Right lobe of liver (tissue), 6 donors: ENCODE measurements at regions not wholly inside any gene's neighbourhood (a gene's known extent, or its start where the extent isn't known, plus 50 kb on each side); places are given as distances from the start of the nearest gene placed in this dataset.
A peak's percentile ranks its signal among the peaks of the same experiment; 100 is the strongest.

ENCODE experiments used
- ATAC-seq, 4 donors: fragments of 200-7000 bp; cut with Tn5 transposase; one replicate each; pipeline ENCODE4 v1.9.1; 2020; ENCODE audit warnings: mild to moderate bottlenecking in 4 of 4, moderate library complexity in 4 of 4
- DNase-seq, 3 donors: peaks; one replicate each; pipeline ENCODE4 v3.0.0-alpha.2; 2020
- H3K27ac ChIP-seq, 3 donors: fragments of 200-600 bp; one replicate each; pipeline ENCODE4 v1.8.0; 2022
- H3K27me3 ChIP-seq, 2 donors: fragments of 200-600 bp; one replicate each; pipeline ENCODE4 v1.8.0; 2022
- H3K36me3 ChIP-seq, 4 donors: fragments of 200-600 bp; sonication (generic) in 1 of 4; one replicate each; pipeline versions ENCODE4 v1.5.1 to v1.8.0; 2017 to 2022; ENCODE audit warnings: control low read depth in 1 of 4
- H3K4me1 ChIP-seq, 4 donors: fragments of 200-600 bp; sonication (generic) in 1 of 4; one replicate each; pipeline versions ENCODE4 v1.5.1 to v1.8.0; 2017 to 2022; ENCODE audit warnings: control low read depth in 1 of 4
- H3K4me3 ChIP-seq, 3 donors: fragments of 200-600 bp; one replicate each; pipeline ENCODE4 v1.8.0; 2022
- H3K9me3 ChIP-seq, 4 donors: fragments of 200-600 bp; sonication (generic) in 1 of 4; one replicate each; pipeline versions ENCODE4 v1.5.1 to v1.8.0; 2017 to 2022; ENCODE audit warnings: control low read depth in 1 of 4
- POLR2A ChIP-seq: fragments of 450-650 bp; IDR thresholded peaks from one replicate; pipeline ENCODE4 v1.6.1; 2017; ENCODE audit warnings: antibody characterized with exemption, mild to moderate bottlenecking
- WGBS: methylation state at CpG from one replicate; pipeline ENCODE4 v1.1.6; 2018; ENCODE audit warnings: low coverage, low lambda C conversion rate; ENCODE audit not compliant: insufficient coverage; ENCODE audit errors: missing lambda C conversion rate; 5-methylcytosine and 5-hydroxymethylcytosine counted together
- intact Hi-C, 2 donors: fragments of 100-400 bp; cut with DNase I; formaldehyde crosslinking; loops; one replicate each; pipeline versions ENCODE4 v1.11.2 to v1.14.1; 2022
- TF ChIP-seq, protein P1 (sequence below), 4 donors: fragments of 200-600 bp in 3 of 4; fragments of 450-650 bp in 1 of 4; IDR thresholded peaks; one replicate each; pipeline versions ENCODE4 v1.5.1 to v1.8.0; 2016 to 2022; ENCODE audit warnings: antibody characterized with exemption in 4 of 4, mild to moderate bottlenecking in 2 of 4
- donor health status: DM: no; HTN: yes; CAD: no.
- donor health status: DM: no; HTN: no; CAD: no.
- donor health status: DM: no; HTN: no; CAD: no.
- donor health status: DM: no; HTN: yes; CAD: no.
- donor health status: DM: no; HTN: yes; CAD: no.

DNA sequence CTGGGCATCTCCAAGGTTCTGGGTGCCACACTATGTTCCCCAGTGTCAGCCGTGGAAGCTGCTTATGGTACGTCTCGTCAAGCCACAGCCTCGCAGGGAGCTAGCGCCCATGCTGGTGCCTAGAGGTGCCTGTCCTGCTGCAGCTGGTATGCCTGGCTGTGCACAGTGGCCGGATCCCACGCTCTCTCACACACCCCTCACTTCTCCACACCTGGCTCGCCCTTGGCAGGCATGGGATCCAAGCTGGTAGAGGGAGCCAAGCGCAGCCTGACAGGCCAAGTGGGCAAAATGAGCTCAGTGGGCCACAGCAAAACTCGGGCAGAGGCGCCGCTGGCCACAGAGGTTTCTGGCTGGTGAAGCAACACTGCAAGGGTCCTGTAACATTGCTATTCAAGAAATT lies 156.1 kb upstream of the RBMS1 start:
- TF ChIP-seq, protein P1, sequence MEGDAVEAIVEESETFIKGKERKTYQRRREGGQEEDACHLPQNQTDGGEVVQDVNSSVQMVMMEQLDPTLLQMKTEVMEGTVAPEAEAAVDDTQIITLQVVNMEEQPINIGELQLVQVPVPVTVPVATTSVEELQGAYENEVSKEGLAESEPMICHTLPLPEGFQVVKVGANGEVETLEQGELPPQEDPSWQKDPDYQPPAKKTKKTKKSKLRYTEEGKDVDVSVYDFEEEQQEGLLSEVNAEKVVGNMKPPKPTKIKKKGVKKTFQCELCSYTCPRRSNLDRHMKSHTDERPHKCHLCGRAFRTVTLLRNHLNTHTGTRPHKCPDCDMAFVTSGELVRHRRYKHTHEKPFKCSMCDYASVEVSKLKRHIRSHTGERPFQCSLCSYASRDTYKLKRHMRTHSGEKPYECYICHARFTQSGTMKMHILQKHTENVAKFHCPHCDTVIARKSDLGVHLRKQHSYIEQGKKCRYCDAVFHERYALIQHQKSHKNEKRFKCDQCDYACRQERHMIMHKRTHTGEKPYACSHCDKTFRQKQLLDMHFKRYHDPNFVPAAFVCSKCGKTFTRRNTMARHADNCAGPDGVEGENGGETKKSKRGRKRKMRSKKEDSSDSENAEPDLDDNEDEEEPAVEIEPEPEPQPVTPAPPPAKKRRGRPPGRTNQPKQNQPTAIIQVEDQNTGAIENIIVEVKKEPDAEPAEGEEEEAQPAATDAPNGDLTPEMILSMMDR (IDR thresholded peaks at IDR 0.05) = no peak
- no peak for TF ChIP-seq POLR2A
- 93% methylated on average over 6 of the region's 12 CpGs for WGBS
- DNase-seq (peak in 1 of 3 donors; percentile 45), ATAC-seq (no peak)
- H3K27me3 ChIP-seq = no peaks in the 10 kb centered on the region
- H3K36me3 ChIP-seq = no peaks in the 10 kb centered on the region
- no peak overlapping the region for H3K4me3 ChIP-seq
- H3K4me1 ChIP-seq = no peaks in the 10 kb centered on the region
- no peak overlapping the region for H3K27ac ChIP-seq
- intact Hi-C loops = no loop called here
- no peaks in the 10 kb centered on the region for H3K9me3 ChIP-seq

DNA sequence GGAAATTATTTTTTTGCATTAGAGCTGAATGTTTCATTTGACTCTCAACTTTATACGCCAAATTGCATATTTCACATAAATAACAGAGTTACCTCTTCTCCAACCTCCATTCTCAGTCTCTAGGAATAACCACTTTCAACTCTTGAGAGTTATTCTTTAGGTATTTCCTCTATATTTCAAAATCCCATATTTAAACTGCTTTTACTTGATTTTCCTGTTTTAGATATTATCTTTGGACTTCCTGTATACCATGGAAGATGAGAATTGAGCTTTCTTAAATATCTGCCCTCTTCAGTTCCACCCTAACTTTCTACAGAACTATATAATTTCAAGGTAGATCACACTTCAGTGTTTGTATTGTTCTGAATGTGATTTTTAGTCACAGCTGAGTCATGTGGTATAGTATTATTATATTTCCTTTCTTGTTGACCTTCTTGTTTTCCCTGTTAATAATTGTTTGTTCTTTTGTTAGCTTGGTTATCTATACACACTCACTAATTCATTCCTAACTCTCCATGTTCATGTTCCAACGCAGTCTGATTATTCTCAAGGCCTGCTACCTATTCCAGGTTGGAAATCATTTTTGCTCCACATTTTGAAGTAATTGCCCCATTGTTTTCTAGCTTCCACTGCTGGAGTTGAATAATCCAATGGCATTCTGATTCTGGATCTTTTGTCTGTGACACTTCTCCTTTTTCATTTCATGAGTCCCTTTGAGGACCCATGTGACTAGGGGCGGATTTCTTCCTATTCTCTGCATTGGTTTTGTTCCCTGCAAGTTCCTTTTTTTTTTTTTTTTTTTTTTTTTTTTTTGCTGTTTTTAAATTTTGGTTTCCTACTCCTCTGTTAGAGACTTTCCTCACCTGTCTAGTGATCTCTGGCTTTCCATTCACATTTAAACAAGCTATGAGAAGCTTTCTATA lies 156.8 kb upstream of the RBMS1 start:
- DNase-seq (no peak), ATAC-seq (peak in 1 of 4 donors; percentile 33)
- TF ChIP-seq, protein P1 (IDR thresholded peaks at IDR 0.05) = no peak
- no peaks in the 10 kb centered on the region for H3K4me1 ChIP-seq
- H3K9me3 ChIP-seq = no peaks in the 10 kb centered on the region
- 21% methylated on average over 2 of the region's 3 CpGs for WGBS
- intact Hi-C loops = no loop called here
- H3K4me3 ChIP-seq = no peak overlapping the region
- H3K27me3 ChIP-seq = no peaks in the 10 kb centered on the region
- H3K27ac ChIP-seq = no peak overlapping the region
- H3K36me3 ChIP-seq = no peaks in the 10 kb centered on the region

DNA sequence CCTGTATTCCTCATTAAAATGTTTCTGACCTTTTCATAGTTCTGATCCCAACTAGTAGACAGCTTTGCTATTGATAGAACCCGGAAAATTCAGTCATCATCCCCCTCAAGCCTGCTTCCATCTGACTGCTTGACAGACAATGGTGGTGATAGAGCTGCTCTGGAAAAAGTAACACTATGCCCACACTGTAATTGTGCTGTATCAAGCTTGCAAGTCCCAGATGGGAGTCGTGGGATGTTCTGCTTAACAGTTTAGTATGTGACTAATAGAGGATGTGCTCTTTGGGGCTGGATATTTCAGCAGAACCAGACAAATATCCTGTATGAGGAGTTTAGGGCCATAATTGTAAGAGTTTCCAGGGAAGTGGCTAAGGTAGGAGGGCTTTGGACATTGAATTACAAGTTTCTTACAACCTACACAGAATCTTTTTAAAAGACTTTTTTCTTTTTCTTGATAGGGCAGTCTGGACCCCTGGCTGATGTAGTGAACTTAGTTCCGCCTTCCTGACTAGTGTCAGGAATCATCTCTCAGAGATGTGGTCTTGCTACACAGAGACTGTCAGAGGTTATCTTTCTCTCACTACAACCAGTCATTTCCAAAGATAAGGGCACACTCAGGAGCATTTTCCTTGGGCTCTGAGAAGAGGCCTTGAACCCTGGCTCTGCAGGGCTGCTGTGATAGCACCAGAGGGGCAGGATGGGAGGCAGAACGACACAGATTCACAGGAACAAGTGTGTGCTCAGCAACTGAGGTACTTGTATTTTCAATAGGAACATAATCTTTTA lies 158.0 kb upstream of the RBMS1 start:
- intact Hi-C loops = no loop called here
- no peak overlapping the region for H3K27ac ChIP-seq
- WGBS = 49% methylated on average over 4 of the region's 4 CpGs
- no peaks in the 10 kb centered on the region for H3K27me3 ChIP-seq
- H3K4me3 ChIP-seq = no peak overlapping the region
- ATAC-seq = no peak
- H3K9me3 ChIP-seq = no peaks in the 10 kb centered on the region
- TF ChIP-seq, protein P1 (IDR thresholded peaks at IDR 0.05) = no peak
- no peak for TF ChIP-seq POLR2A
- no peaks in the 10 kb centered on the region for H3K36me3 ChIP-seq
- H3K4me1 ChIP-seq = no peaks in the 10 kb centered on the region
- no peak for DNase-seq

DNA sequence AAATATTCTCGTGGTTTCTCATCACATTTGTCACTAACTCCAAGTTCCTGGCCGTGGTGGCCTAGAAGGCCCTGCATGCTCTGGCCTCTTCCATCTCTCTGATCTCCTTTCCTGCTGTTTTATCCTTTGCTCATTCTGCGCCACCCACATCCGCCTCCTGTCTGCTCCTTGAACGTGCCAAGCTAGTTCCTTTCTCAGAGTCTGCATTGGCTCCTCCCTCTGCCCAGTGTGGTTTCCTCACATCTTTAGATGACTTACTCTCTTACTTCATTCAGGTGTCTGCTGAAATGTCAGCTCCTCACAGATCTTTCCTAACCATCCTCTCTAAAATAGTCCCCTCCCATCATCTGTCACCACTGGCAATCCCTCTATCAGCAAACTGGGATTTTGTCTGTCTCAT lies 158.6 kb upstream of the RBMS1 start:
- H3K4me1 ChIP-seq = no peaks in the 10 kb centered on the region
- no peak overlapping the region for H3K4me3 ChIP-seq
- H3K27me3 ChIP-seq = no peaks in the 10 kb centered on the region
- intact Hi-C loops = no loop called here
- no peak overlapping the region for H3K27ac ChIP-seq
- no peak for TF ChIP-seq POLR2A
- TF ChIP-seq, protein P1 (IDR thresholded peaks at IDR 0.05) = no peak
- DNase-seq = no peak
- 41% methylated on average over 5 of the region's 5 CpGs for WGBS
- no peaks in the 10 kb centered on the region for H3K36me3 ChIP-seq
- ATAC-seq = peak; percentile 31 to 59 (median 42)
- H3K9me3 ChIP-seq = no peaks in the 10 kb centered on the region
